Calu3 (cell line): ENCODE measurements at regions not wholly inside any gene's neighbourhood (a gene's known extent, or its start where the extent isn't known, plus 50 kb on each side); places are given as distances from the start of the nearest gene placed in this dataset.

Source experiments
- BruUV-seq: library from RNA; stranded (reverse); fragments of 400-500 nt; replicated peaks from 2 replicates; lab custom pipeline; 2021; lab: Mats Ljungman, UMichigan
- CTCF ChIA-PET: fragments of 300-600 bp; sonication (Branson Sonifier 250); formaldehyde crosslinking; loops from one replicate; lab custom pipeline; 2022; ENCODE audit warnings: antibody characterized with exemption; lab: Charles Lee
- DNase-seq: peaks from one replicate; pipeline ENCODE4 v3.0.0; 2022
- H3K27ac Mint-ChIP-seq: one replicate; pipeline ENCODE4 v1.8.0; 2022; ENCODE audit warnings: mixed read lengths; ENCODE audit not compliant: unreplicated experiment
- H3K27me3 Mint-ChIP-seq: one replicate; pipeline ENCODE4 v1.8.0; 2022; ENCODE audit warnings: mixed read lengths; ENCODE audit not compliant: unreplicated experiment
- H3K36me3 Mint-ChIP-seq: one replicate; pipeline ENCODE4 v1.8.0; 2022; ENCODE audit warnings: mild to moderate bottlenecking, moderate library complexity, mixed read lengths; ENCODE audit not compliant: insufficient read depth, unreplicated experiment
- H3K4me1 Mint-ChIP-seq: one replicate; pipeline ENCODE4 v1.8.0; 2022; ENCODE audit warnings: mild to moderate bottlenecking, low read depth, mixed read lengths; ENCODE audit not compliant: unreplicated experiment
- H3K4me3 Mint-ChIP-seq: one replicate; pipeline ENCODE4 v1.8.0; 2022; ENCODE audit warnings: mild to moderate bottlenecking, low read depth, moderate library complexity, mixed read lengths; ENCODE audit not compliant: unreplicated experiment
- H3K9me3 Mint-ChIP-seq: one replicate; pipeline ENCODE4 v1.8.0; 2022; ENCODE audit warnings: low read depth, mixed read lengths; ENCODE audit not compliant: unreplicated experiment
- CTCF ChIP-seq: fragments of 200-600 bp; IDR thresholded peaks from one replicate; pipeline ENCODE4 v1.8.0; 2022; ENCODE audit warnings: antibody characterized with exemption; ENCODE audit not compliant: unreplicated experiment
- intact Hi-C: fragments of 100-400 bp; cut with micrococcal nuclease; formaldehyde crosslinking; loops from one replicate; pipeline ENCODE4 v1.10.0; 2022; ENCODE audit not compliant: unreplicated experiment

GRCh38 chr7:35993676-35994606, 159.1 kb upstream of the EEPD1 start:
- H3K36me3 Mint-ChIP-seq, result no peaks in the 10 kb centered on the region
- H3K4me1 Mint-ChIP-seq, result peaks cover 32% of the 10 kb centered on the region
- no peak for DNase-seq
- H3K9me3 Mint-ChIP-seq, result no peaks in the 10 kb centered on the region
- BruUV-seq, result no TSS peak
- intact Hi-C loops, result no loop called here
- H3K4me3 Mint-ChIP-seq, result no peak overlapping the region
- H3K27ac Mint-ChIP-seq, result no peak overlapping the region
- TF ChIP-seq CTCF, result no peak
- CTCF ChIA-PET, result no interaction called here
- H3K27me3 Mint-ChIP-seq, result no peaks in the 10 kb centered on the region

- no peak overlapping the region for H3K4me3 Mint-ChIP-seq
- no peak for TF ChIP-seq CTCF
- H3K4me1 Mint-ChIP-seq, result peaks cover 32% of the 10 kb centered on the region
- DNase-seq, result no peak
- H3K9me3 Mint-ChIP-seq, result no peaks in the 10 kb centered on the region
- no peak overlapping the region for H3K27ac Mint-ChIP-seq
- no peaks in the 10 kb centered on the region for H3K27me3 Mint-ChIP-seq
- H3K36me3 Mint-ChIP-seq, result no peaks in the 10 kb centered on the region
- CTCF ChIA-PET, result interaction anchor here (1.2 kb wide), 1 partner anchor 10 kb away, joined by 3 read pairs; no protein-coding TSS in a partner anchor
- intact Hi-C loops, result no loop called here
- BruUV-seq, result no TSS peak
These were observed 157.7 kb upstream of the EEPD1 start for GRCh38 chr7:35995334-35995733.

- BruUV-seq, result no TSS peak
- Mint-ChIP-seq H3K9me3 (peaks cover 3% of the 10 kb centered on the region), H3K27ac (no peak overlapping the region), H3K36me3 (no peaks in the 10 kb centered on the region), H3K4me1 (peaks cover 9% of the 10 kb centered on the region), H3K4me3 (no peak overlapping the region), H3K27me3 (no peaks in the 10 kb centered on the region)
- DNase-seq, result no peak
- TF ChIP-seq CTCF, result no peak
- intact Hi-C loops, result no loop called here
- CTCF ChIA-PET, result no interaction called here
These were observed 154.6 kb upstream of the EEPD1 start for GRCh38 chr7:35998481-35998880.

GRCh38 chr7:36001546-36001945, 151.5 kb upstream of the EEPD1 start:
- TF ChIP-seq CTCF, result no peak
- DNase-seq, result no peak
- intact Hi-C loops, result no loop called here
- Mint-ChIP-seq H3K9me3 (peaks cover 3% of the 10 kb centered on the region), H3K4me1 (no peaks in the 10 kb centered on the region), H3K27ac (no peak overlapping the region), H3K4me3 (no peak overlapping the region), H3K27me3 (no peaks in the 10 kb centered on the region), H3K36me3 (peaks cover 4% of the 10 kb centered on the region)
- CTCF ChIA-PET, result no interaction called here
- no TSS peak for BruUV-seq
